Right lobe of liver (tissue), 4 donors: ENCODE measurements at regions not wholly inside any gene's neighbourhood (a gene's known extent, or its start where the extent isn't known, plus 50 kb on each side); places are given as distances from the start of the nearest gene placed in this dataset.

ENCODE experiments used
- POLR2A ChIP-seq: fragments of 450-650 bp; IDR thresholded peaks from one replicate; pipeline ENCODE4 v1.6.1; 2017; ENCODE audit warnings: antibody characterized with exemption, mild to moderate bottlenecking
- TF ChIP-seq, protein P1 (sequence below), 4 donors: fragments of 200-600 bp in 3 of 4; fragments of 450-650 bp in 1 of 4; IDR thresholded peaks; one replicate each; pipeline versions ENCODE4 v1.5.1 to v1.8.0; 2016 to 2022; ENCODE audit warnings: antibody characterized with exemption in 4 of 4, mild to moderate bottlenecking in 2 of 4
- donor health status: DM: no; HTN: no; CAD: no.
- donor health status: DM: no; HTN: no; CAD: no.
- donor health status: DM: no; HTN: yes; CAD: no.

DNA sequence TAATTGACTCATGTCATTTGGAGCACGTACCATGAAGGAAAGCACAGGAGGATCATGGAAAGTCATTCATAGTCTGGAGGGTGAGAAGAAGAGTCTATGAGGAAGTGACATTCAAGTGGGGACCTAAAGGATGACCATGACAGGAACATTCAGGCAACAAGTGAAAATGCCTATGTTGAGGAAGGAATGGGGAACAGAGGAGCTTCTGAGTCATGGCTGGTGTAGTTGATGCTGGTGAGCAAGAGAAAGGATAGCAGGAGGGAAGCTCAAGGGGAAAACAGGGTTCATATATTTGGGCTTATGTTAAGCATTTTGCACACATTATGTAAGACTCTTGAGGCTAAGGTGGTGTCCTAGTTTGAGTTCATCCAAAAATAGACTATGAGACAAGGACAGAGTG, 318.6 kb downstream of the HNRNPD start:
- TF ChIP-seq, protein P1, sequence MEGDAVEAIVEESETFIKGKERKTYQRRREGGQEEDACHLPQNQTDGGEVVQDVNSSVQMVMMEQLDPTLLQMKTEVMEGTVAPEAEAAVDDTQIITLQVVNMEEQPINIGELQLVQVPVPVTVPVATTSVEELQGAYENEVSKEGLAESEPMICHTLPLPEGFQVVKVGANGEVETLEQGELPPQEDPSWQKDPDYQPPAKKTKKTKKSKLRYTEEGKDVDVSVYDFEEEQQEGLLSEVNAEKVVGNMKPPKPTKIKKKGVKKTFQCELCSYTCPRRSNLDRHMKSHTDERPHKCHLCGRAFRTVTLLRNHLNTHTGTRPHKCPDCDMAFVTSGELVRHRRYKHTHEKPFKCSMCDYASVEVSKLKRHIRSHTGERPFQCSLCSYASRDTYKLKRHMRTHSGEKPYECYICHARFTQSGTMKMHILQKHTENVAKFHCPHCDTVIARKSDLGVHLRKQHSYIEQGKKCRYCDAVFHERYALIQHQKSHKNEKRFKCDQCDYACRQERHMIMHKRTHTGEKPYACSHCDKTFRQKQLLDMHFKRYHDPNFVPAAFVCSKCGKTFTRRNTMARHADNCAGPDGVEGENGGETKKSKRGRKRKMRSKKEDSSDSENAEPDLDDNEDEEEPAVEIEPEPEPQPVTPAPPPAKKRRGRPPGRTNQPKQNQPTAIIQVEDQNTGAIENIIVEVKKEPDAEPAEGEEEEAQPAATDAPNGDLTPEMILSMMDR (IDR thresholded peaks at IDR 0.05) = no peak
- TF ChIP-seq POLR2A = no peak
